Fibroblast of skin of right biceps (primary cell): ENCODE measurements at regions not wholly inside any gene's neighbourhood (a gene's known extent, or its start where the extent isn't known, plus 50 kb on each side); places are given as distances from the start of the nearest gene placed in this dataset.
"Not testable (repeated sequence)": the region's sequence is repeated elsewhere in the genome, so short reads cannot be mapped to it uniquely, and the experiment has no call there.

Source experiments
- DNase-seq: peaks from one replicate; pipeline ENCODE4 v3.0.0-alpha.2; 2013

DNA sequence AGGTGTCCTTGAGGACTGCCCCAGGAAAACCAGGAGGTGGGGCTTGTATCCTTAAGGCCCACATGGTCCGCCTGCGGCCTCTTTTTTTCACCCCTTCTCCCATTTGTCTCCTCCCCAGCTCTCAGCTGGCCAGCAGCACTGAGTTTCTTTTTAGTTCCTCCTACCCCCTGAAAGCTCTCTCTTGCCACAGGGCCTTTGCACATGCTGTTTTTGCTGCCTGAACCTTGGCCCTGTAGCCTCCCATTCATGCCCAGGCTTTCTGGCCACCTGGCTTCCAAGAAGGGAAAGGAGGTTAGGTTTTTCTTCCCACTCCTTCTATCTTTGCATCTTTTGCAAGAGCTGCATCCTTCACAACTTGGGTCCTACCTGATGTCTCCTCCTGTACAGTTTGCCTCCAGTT is 358.1 kb downstream of the VRK1 start:
- no peak for DNase-seq

DNA sequence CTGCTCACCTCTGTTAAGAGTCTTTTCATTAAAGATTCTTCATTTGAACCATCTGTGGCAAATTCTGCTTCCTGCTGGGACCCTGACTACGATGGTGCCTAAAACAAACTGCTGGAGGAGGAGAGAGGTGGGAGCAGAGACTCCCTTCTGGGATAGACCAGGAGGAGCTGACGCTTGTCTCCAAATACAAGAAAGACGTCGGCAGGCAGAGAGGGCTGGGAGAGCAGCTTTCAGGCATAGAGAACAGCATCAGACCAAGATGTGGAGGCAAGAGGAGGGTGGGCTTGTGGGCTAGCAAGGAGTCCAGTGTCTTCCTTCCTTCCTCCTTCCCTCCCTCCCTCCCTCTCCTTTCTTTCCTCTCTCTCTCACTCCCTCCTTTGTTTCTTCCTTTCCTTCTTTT is 358.6 kb downstream of the VRK1 start:
- no peak for DNase-seq

DNA sequence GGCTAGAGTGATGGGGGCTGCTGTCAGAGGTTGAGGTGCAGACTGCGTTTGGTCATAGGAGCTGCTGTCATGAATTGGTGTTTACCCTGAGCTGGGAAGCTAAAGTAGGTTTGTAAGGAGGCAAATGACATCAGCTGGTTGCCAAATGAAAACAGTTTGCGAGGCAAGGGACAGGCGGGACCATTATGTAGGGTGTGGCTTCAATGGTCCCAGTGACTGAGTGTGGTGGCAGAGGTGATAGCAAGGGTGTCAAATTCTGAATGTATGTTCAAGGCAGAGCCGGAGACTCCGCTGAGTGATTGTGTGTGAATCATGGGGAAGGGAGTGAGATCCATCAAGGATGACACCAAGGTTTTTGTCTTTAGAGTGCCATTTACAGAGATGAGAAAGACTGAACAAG is 359.5 kb downstream of the VRK1 start:
- no peak for DNase-seq

DNA sequence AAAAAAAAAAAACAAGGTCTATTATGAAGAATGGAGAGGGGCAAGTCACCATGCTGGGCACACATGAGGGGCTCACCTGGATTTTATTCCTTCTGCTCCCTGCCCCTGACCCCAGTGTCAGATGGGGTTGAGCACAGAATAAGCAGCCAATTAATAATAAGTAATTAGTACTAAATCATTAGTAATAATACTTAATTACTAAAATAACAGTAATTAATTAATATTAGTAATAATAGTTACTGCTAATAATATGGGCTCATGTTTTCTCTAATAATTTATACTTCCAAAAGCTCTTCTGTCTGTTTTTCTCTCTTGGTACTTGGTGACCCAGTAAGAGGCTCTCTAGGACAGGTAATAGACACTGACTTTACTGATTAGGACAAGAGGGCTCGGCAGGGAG is 360.9 kb downstream of the VRK1 start:
- DNase-seq: no peak

DNA sequence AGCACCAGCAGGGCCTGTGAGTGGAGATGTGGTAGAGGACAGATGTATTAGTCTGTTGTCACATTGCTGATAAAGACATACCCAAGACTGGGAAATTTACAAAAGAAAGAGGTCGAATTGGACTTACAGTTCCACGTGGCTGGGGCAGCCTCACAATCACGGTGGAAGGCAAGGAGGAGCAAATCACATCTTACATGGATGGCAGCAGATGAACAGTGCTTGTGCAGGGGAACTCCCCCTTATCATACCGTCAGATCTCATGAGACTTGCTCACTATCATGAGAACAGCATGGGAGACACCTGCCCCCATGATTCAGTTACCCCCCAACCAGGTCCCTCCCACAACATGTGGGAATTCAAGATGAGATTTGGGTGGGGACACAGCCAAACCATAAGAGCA is 361.9 kb downstream of the VRK1 start:
- DNase-seq: no peak

DNA sequence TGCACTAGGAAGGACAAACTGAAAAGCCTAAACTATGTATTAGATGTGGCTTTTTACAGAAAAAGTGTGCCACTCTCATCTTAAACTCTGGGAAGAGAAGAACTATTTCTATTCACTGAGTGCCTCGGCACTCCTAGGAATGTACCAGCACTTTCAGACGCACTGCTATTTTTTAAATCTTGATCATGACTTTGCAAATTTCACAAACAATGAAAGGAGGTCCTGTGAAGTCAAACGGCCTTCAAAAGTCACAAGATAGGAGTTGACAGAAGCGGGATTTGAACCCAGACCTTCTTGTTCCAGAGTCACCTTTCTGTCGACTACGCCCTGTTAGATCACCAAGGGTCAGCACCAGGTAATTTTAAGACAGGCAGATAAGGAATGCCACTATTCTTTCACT is 365.4 kb downstream of the VRK1 start:
- no peak for DNase-seq

DNA sequence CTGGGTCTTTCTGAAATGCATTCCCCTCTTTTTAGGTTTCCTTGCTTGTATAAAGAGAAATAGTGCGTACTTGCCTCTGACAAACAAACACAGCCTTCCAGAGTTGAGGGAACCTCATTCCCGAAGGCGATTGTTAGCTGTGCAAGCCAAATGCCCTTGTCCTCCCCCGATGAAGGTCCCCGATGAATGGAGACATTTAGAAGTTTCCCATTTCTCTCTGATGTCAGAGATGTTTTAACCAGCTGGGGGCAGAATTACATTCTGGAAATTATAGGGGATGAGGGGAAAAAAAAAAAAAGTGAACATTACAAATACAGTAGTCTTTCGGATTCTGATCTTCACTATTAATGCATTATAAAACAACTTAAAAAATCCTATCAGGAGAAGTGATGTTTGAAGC is 366.8 kb downstream of the VRK1 start:
- peak; percentile 16 for DNase-seq

DNA sequence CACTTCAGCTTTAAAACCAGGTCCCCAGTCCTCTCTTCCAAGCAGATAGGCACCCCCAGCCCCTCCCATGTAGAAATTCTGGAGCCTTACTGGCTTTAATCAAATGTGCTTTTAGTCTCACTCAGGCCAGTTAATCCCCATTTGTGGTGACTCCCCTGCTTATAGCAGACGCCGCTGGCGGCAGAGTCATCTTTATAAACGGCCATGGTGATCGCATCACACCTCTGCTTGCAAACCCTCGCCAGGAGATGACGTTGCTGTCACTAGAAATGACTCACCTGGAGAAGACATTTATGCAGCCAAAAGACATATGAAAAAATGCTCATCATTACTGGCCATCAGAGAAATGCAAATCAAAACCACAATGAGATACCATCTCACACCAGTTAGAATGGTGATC is 369.3 kb downstream of the VRK1 start:
- peak; percentile 37 for DNase-seq

DNA sequence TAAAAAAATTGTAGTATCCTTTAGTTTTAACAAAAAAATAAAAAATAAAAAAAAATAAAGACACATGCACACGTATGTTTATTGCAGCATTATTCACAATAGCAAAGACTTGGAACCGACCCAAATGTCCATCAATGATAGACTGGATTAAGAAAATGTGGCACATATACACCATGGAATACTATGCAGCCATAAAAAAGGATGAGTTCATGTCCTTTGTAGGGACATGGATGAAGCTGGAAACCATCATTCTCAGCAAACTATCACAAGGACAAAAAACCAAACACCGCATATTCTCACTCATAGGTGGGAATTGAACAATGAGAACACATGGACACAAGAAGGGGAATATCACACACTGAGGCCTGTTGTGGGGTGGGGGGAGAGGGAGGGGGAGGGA is 370.4 kb downstream of the VRK1 start:
- DNase-seq: not testable (repeated sequence)

DNA sequence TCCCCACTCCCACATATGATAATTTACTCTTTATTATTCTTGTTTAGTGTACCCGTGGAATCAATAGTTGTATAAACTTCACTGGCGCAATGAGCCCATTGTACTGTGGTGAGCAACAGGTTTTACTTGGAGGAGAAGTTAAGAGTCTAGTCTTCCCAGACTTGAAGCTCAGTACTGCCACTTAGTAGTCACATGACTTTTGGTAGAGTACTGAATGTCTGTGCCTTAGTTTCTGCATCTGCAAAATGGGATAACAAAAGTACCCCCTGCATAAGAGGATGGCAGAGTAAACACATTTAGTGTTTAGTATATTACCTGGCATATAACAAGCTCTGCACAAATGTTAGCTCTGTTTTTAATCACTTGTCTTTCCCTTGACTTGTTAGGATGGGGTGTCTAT is 375.5 kb downstream of the VRK1 start:
- no peak for DNase-seq

DNA sequence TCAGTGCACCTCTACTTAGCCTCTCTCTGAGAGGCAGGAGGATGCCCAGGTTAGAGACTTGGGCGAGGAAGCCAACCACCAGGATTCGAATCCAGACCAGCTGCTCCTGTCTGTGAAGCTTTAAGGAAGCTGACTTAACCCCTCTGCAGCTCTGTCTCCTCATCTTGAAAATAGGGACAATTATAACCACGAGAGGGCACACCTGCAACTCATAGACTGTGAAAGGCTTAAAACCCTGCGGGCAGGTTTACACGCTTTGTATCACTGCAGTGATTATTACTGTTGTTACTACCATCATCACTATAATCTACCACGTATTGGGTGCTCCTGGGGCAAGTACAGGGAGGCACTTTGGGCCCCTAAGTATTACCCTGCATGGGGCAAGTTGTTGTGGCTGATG is 379.8 kb downstream of the VRK1 start:
- peak; percentile 27 for DNase-seq

DNA sequence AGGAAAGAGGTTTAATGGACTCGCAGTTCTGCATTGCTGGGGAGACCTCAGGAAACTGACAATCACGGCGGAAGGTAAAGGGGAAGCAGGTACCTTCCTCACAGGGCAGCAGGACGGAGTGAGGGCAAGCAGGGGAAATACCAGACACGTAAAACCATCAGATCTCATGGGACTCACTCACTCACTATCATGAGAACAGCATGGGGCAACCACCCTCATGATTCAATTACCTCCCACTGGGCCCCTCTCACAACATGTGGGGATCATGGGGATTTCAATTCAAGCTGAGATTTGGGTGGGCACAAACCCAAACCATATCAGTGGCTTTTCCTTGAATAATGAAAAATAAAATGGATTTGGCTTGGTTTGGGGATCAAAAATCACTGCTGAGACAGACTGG is 380.5 kb downstream of the VRK1 start:
- peak; percentile 6 for DNase-seq

DNA sequence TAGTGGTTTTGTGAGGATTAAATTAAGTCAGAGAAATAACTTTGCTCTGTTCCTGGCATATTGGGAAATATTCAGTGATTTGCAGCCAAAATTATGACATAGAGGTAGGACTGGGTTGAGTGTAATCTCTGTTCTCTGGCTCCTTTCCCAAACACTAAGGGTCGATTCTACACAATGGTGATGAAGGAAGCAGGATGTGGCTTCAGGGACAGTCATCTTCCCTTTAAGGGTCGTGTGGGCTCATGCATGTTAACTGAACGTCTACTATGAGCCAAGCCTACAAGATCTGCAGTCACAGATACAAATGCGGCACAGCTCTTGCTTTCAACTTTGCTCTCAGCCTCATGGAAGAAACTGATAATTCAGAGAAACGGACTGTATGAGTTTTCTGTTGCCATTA is 381.6 kb downstream of the VRK1 start:
- DNase-seq: peak; percentile 80

DNA sequence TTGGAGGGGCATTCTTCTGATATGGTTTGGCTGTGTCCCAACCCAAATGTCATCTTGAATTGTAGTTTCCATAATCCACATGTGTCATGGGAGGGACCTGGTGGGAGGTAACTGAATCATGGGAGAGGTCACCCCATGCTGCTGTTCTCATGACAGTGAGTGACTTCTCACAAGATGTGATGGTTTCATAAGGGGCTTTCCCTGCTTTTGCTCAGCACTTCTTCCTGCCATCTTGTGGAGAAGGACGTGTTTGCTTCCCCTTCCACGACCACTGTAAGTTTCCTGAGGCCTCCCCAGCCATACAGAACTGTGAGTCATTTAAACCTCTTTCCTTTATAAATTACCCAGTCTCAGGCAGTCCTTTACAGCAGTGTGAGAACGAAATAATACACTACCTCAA is 382.4 kb downstream of the VRK1 start:
- peak; percentile 61 for DNase-seq

DNA sequence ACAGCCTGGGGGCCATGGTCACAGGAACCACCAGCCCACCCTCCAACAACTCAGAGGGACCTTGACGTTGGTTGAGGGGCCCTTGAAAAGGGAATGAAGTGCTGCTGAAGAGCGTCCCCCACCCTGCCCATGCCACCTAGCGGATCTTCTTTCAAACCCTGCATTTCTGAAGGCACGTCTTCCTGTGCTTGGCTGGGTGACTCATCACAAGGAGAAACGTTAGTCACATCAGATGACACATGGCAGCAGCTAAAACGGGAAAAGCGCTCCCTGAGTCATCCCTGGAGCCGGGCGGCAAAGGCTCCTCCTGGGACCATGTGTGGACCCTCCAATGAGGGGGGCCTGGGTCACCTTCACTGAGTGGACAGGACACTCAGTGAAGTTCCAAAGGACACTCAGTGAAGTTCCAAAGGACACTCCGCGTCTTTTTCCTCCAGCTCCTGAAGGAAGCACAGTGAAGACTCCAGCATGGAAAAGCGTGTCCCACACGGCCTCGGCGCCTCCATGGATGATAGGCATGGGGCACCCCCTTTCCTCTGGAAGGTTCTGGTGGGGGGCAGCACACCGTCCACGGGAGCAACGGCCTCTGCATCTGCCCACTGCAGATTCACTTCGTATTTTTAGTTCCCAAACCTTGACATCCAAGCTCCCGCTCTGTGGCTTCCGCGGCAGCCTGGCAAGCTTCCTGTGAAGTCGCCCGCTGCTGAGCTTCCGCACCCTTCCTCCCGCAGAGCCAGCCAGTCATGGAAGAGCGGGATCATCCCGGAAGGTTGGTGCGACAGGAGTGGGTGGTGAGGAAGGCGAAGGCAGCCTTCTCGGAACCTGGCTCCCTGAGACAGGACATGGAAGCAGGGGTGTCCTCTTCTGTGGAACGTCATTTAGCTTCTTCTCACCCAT is 383.4 kb downstream of the VRK1 start:
- peak; percentile 94 for DNase-seq

DNA sequence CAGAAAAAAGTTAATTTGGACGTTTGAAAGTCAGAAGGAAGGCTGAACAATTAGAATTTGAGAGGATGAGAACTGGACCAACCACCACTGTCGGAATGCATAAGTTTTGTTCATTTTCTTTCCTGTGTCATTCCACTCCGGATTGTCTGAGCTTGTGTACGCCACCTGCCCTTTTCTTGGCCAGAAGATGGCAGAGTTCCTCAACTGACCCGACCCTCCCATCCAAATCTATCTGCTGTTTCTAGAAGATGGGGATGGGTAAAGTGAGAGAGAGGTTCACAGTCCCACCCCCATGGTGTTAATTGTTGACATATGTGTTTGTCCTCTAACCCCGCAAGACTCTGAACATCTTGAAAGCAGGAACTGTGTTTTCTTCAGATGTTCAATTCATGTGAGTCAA is 388.0 kb downstream of the VRK1 start:
- peak; percentile 21 for DNase-seq

DNA sequence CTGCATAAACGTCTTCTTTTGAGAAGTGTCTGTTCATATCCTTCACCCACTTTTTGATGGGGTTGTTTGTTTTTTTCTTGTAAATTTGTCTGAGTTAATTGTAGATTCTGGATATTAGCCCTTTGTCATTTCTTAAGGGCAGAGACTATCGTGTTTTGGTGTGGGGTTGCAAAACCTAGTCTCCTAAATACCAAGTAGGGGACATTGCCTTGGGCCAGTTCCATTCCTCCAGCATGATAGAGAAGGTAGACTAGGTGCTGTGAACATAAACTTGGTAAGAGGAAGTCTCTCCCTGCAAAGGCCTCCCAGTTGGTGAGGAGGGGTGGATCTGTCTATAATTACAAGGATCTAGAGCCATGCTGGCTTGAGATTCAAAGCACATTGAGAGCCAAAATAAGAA is 390.7 kb downstream of the VRK1 start:
- DNase-seq: no peak

DNA sequence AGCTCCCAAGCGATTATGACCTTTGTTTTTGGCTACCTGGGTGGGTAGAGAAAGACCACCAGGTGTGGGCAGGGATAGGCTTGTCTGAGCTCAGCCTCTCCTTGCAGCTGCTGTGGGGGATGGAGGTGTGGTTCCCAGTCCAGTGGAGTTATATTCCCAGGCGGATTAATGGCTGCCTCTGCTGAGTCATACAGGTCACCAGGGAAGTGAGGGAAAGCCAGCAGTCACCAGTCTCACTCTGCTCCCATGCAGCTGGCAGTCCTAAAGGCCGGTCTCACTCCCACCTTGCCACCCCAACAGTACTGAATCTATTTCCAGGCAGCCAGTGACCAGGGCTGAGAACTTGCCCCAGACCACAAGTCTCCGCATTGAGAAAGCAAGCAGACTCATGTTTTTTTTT is 399.2 kb downstream of the VRK1 start:
- no peak for DNase-seq

DNA sequence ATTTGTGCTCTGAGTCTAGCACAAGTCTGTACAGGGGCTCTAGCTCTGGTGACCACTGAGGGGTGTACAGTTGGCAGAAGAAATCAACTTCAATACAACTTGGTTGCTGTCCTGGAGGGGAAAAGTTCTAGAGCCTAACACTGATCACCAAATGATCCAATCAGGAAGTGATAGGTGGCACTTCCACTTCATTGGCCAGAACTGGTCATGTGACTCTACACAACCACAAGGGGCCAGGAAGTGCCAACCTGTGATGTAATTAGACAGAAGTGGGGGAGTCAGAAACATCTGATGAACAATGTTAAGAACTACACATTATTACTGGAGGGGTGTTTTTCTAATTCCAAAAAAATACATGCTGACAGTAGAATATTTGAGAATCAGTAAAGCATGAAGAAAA is 401.6 kb downstream of the VRK1 start:
- no peak for DNase-seq

DNA sequence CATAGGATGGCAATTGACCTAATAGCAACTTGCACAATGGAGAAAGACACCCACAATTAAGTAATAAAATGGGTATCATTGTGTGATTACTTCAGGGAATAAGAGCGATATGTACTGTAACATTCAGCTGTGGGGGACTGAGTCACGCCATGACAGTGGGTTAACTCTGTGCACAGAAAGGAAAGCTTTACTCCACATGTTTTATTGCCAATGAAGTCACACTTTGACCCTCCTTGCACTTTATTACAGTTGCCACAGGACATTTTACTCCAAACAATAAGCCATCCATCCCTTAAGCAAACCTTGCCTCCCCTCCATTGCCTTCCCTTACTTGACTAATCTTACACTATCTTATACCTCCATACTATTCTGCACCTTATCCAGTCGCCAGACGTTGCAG is 403.1 kb downstream of the VRK1 start:
- no peak for DNase-seq

DNA sequence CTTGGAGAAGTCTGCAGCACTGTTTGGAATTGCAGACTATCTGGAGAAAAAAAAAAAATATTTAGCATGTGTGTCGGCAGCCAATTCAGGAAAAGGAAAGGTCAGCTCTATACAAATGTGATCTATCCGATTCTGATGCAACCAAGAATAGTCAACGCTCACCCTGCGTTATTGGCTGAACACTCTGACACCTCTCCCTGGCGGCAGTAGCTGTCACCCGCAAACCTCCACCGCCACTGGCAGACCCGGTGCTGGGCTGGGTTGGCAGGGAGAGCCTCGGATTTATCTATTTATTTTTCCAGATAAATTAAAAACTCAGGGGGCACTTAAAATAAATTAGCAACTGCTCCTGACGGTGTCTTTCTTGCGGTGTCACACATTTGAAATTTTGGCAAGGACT is 409.7 kb downstream of the VRK1 start:
- DNase-seq: no peak

DNA sequence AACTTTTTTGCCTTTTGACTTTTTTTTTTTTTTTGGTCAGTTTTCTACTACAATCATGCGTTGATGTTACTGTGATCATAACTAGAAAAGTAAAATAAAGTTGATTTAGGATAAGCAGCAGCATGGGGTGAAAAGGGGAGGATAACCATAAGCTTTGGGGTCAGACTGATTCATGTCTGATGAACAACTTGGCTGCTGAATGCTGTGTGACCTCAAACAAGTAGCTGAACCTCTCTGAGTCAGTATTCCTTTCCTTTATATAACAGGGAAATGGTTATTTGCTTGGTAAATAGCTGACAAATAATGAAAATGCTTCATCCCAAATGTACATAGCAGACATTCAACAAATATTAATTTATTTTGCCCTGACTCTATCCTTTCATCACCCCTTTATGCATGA is 413.0 kb downstream of the VRK1 start:
- no peak for DNase-seq

DNA sequence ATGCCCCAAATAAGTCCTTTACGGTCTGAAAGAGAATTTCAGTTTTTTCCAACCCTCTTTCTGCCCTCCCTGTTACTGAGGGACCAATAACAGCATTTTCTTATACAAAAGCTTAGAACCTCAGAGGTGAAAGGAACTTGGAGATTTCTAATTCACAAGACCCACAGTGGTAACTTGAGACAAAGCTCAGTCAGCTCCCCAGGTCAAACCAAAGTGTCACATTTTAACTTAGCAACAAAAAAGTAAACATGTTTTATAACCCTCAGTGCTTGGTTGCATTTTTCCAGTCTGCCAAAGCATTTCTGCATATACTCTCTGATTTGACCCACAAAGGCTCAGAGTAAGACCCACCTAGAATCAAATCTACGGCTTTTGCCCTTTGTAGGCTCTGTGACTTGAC is 415.2 kb downstream of the VRK1 start:
- no peak for DNase-seq

DNA sequence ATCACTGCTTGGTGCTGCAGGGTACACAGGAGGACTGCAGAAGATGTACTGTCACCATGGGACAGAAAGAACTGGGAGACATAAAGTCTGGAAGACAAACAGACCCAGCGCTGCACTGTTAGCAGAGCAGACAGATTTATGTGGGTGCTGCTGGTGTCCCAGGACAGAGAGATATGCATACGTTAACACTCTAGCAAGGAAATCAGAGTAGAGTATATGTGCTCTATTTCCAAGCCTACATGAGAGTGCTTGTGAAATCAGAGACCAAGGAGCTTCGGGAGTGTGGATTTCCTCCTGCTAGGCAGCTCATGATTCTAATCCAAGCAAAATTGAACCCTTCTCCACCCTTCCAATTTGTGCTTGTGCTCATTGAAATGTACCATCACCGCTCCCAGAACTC is 416.5 kb downstream of the VRK1 start:
- no peak for DNase-seq

DNA sequence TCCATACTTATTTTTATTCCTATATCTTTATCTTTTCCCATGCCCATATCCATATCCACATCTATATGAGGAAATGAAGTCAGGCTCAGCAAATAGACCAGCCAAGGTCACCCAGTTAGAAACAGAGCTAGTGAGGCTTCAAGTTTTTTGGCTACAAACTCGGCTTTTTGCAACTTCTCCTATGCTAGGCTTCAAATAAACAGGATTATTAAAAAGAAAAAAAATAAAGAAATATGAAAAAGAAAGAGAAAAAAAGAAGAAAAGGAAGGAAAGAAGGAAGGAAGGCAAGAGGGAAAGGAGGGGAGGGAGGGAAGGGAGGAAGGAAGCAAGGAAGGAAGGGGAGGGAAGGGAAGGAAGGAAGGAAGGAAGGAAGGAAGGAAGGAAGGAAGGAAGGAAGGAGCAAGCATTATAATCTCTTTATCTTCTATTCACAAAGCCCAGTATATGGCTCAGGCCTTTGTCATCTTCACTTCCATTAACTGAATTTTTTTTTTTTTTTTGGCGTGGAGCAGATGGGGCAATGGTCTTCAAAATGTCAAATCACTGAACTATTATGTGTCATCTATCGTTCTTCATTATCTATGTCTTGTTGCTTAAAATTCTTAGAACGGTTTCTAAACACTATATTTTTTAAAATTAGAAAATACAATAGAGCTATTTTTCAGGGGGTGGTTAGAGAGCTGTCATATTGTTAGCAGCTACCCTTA is 418.2 kb downstream of the VRK1 start:
- no peak for DNase-seq
